ENCODE measurements at regions not wholly inside any gene's neighbourhood (a gene's known extent, or its start where the extent isn't known, plus 50 kb on each side); places are given as distances from the start of the nearest gene placed in this dataset.
"Not testable (repeated sequence)": the region's sequence is repeated elsewhere in the genome, so short reads cannot be mapped to it uniquely, and the experiment has no call there.

- not testable (repeated sequence) for DNase-seq
Measured at GRCh38 chr16:29195116-29195872, 210.4 kb downstream of the LAT start.

- DNase-seq = not testable (repeated sequence)
Measured at GRCh38 chr16:29194185-29194844, 209.5 kb downstream of the LAT start.

GRCh38 chr16:29193634-29194033 lies 208.8 kb downstream of the LAT start:
- DNase-seq = not testable (repeated sequence)

GRCh38 chr16:29193248-29193574 lies 208.4 kb downstream of the LAT start:
- not testable (repeated sequence) for DNase-seq

GRCh38 chr16:29192329-29193247 lies 207.7 kb downstream of the LAT start:
- no peak for DNase-seq

- DNase-seq = not testable (repeated sequence)
Measured at GRCh38 chr16:29191636-29192180, 206.9 kb downstream of the LAT start.

- DNase-seq = not testable (repeated sequence)
Measured at GRCh38 chr16:29190553-29191431, 205.9 kb downstream of the LAT start.

- not testable (repeated sequence) for DNase-seq
Measured at GRCh38 chr16:29188806-29189205, 204.0 kb downstream of the LAT start.

- DNase-seq = not testable (repeated sequence)
Measured at GRCh38 chr16:29186306-29187220, 201.7 kb downstream of the LAT start.

GRCh38 chr16:29185872-29186271 lies 201.0 kb downstream of the LAT start:
- not testable (repeated sequence) for DNase-seq

- not testable (repeated sequence) for DNase-seq
Measured at GRCh38 chr16:29184738-29185438, 200.0 kb downstream of the LAT start.

- DNase-seq = not testable (repeated sequence)
Measured at GRCh38 chr16:29182940-29183868, 198.4 kb downstream of the LAT start.

- DNase-seq = no peak
Measured at GRCh38 chr16:29182501-29182900, 197.6 kb downstream of the LAT start.

GRCh38 chr16:29181921-29182411 lies 197.1 kb downstream of the LAT start:
- not testable (repeated sequence) for DNase-seq

- DNase-seq = not testable (repeated sequence)
Measured at GRCh38 chr16:29181254-29181780, 196.5 kb downstream of the LAT start.

- DNase-seq = not testable (repeated sequence)
Measured at GRCh38 chr16:29180206-29180600, 195.4 kb downstream of the LAT start.

GRCh38 chr16:29179401-29180205 lies 194.8 kb downstream of the LAT start:
- DNase-seq = not testable (repeated sequence)
